K562 (cell line): ENCODE measurements at regions not wholly inside any gene's neighbourhood (a gene's known extent, or its start where the extent isn't known, plus 50 kb on each side); places are given as distances from the start of the nearest gene placed in this dataset.

ENCODE experiments used
- ATAC-seq: fragments of 200-7000 bp; cut with Tn5 transposase; 3 replicates; pipeline ENCODE4 v1.9.1; 2020; ENCODE audit warnings: moderate library complexity
- BruUV-seq: library from RNA; stranded (reverse); fragments of 400-500 nt; replicated peaks from 2 replicates; lab custom pipeline; 2021; lab: Mats Ljungman, UMichigan
- CTCF ChIA-PET: fragments of 300-600 bp; formaldehyde crosslinking; extraction: SDS; loops from one replicate; lab custom pipeline; 2021; ENCODE audit warnings: low intra/inter-chr PET ratio; lab: Yijun Ruan, JAX
- POLR2A ChIA-PET: fragments of 300-600, 350-650 bp; sonication (Branson Sonifier 250); formaldehyde crosslinking; extraction: SDS; loops from one replicate; lab custom pipeline; 2021; ENCODE audit warnings: antibody characterized with exemption, inconsistent platforms; lab: Yijun Ruan, JAX
- DNase-seq, 4 experiments: peaks; one replicate each; pipeline versions ENCODE4 v3.0.0 to v3.0.0-alpha.2; 2011 to 2018; ENCODE audit warnings: low spot score in 3 of 4, mixed read lengths in 3 of 4; ENCODE audit errors: extremely low read depth in 1 of 4
- FAIRE-seq: peaks from 2 replicates; lab custom pipeline; 2011; peaks lifted over from hg19 to GRCh38; lab: Jason Lieb, UNC
- H2AFZ ChIP-seq: 2 replicates; pipeline ENCODE4 v1.6.0; 2011; ENCODE audit warnings: low read depth, low read length, control low read depth, inconsistent platforms
- H3K27ac ChIP-seq: fragments of 200-600 bp; 3 replicates; pipeline ENCODE4 v1.8.0; 2011; ENCODE audit warnings: low read depth, mild to moderate bottlenecking, control low read depth, inconsistent platforms, low read length, moderate library complexity, mixed read lengths; ENCODE audit errors: extremely low read depth
- H3K27me3 ChIP-seq, 2 experiments: fragments of 300-600 bp in 1 of 2; 2 replicates in 1 of 2; 3 replicates in 1 of 2; pipeline versions ENCODE4 v1.6.0 to v1.8.0; 2011; ENCODE audit warnings: inconsistent platforms in 2 of 2, low read length in 2 of 2, mild to moderate bottlenecking in 1 of 2, mixed read lengths in 1 of 2, moderate library complexity in 1 of 2; ENCODE audit not compliant: control insufficient read depth in 2 of 2, insufficient read depth in 2 of 2
- H3K36me3 ChIP-seq: fragments of 300-600 bp; 3 replicates; pipeline ENCODE4 v1.8.0; 2011; ENCODE audit warnings: mild to moderate bottlenecking, low read length, inconsistent platforms; ENCODE audit not compliant: control insufficient read depth, insufficient read depth
- H3K4me1 ChIP-seq, 2 experiments: fragments of 200-600 bp in 1 of 2; replicated peaks in 1 of 2; 2 replicates in 1 of 2; 3 replicates in 1 of 2; pipeline versions ENCODE4 v1.5.1 to v1.8.0; 2011; ENCODE audit warnings: inconsistent platforms in 2 of 2, low read length in 2 of 2, mild to moderate bottlenecking in 1 of 2, mixed read lengths in 1 of 2, moderate library complexity in 1 of 2; ENCODE audit not compliant: control insufficient read depth in 2 of 2, insufficient read depth in 2 of 2
- H3K4me2 ChIP-seq: 2 replicates; pipeline ENCODE4 v1.6.1; 2011; ENCODE audit warnings: low read length, control low read depth, inconsistent platforms, mixed read lengths; ENCODE audit not compliant: insufficient read depth
- H3K4me3 ChIP-seq: fragments of 200-600 bp; sonication (generic), shearing (Covaris generic); 2 replicates; pipeline ENCODE4 v1.5.1; 2016; ENCODE audit warnings: control low read depth, inconsistent platforms
- H3K79me2 ChIP-seq: fragments of 200-600 bp; 3 replicates; pipeline ENCODE4 v1.8.0; 2011; ENCODE audit warnings: low read length, inconsistent platforms; ENCODE audit not compliant: control insufficient read depth, insufficient read depth
- H3K9ac ChIP-seq, 2 experiments: 2 replicates each; pipeline versions ENCODE4 v1.6.0 to v1.6.1; 2011; ENCODE audit warnings: low read depth in 2 of 2, low read length in 2 of 2, control low read depth in 1 of 2, inconsistent platforms in 1 of 2, mild to moderate bottlenecking in 1 of 2, mixed read lengths in 1 of 2; ENCODE audit not compliant: insufficient read depth in 1 of 2
- H3K9me1 ChIP-seq: one replicate; pipeline ENCODE4 v1.6.0; 2011; ENCODE audit warnings: inconsistent platforms, mild to moderate bottlenecking, low read length, moderate library complexity; ENCODE audit not compliant: control insufficient read depth, insufficient read depth
- H3K9me3 ChIP-seq: replicated peaks from 2 replicates; pipeline ENCODE4 v1.5.1; 2011; ENCODE audit warnings: low read depth, low read length, inconsistent platforms; ENCODE audit not compliant: control insufficient read depth, insufficient read depth
- H4K20me1 ChIP-seq: replicated peaks from 2 replicates; pipeline ENCODE4 v1.6.1; 2011; ENCODE audit warnings: low read length, inconsistent platforms, mixed read lengths; ENCODE audit not compliant: control insufficient read depth, insufficient read depth
- NFE2L1 ChIP-seq: fragments of 450-650 bp; IDR thresholded peaks from 2 replicates; pipeline ENCODE4 v1.6.1; 2016; ENCODE audit warnings: missing genetic modification characterization, low read depth, mild to moderate bottlenecking, missing compliant biosample characterization, moderate library complexity, borderline replicate concordance
- PPARD ChIP-seq: fragments of 250-450 bp; sonication (Bioruptor Pico); IDR thresholded peaks from 2 replicates; pipeline ENCODE4 v1.8.0; 2022; ENCODE audit warnings: inconsistent platforms, mild to moderate bottlenecking, moderate library complexity
- WGBS: fragments of 100-300 bp; shearing (Covaris generic); methylation state at CpG from one replicate; pipeline ENCODE4 v1.1.6; 2016; ENCODE audit warnings: low coverage, mixed read lengths; ENCODE audit not compliant: insufficient coverage; ENCODE audit errors: missing lambda C conversion rate; 5-methylcytosine and 5-hydroxymethylcytosine counted together
- in situ Hi-C: fragments of 300-500 bp; cut with MboI; formaldehyde crosslinking; loops from 4 replicates; pipeline ENCODE4 v1.15.0; 2018; ENCODE audit warnings: inconsistent platforms, mixed read lengths
- intact Hi-C: fragments of 100-400 bp; cut with micrococcal nuclease; formaldehyde crosslinking; loops from 2 replicates; pipeline ENCODE4 v1.14.2; 2022
- TF ChIP-seq, protein P1 (sequence below): fragments of 450-650 bp; IDR thresholded peaks from 2 replicates; pipeline ENCODE4 v1.6.1; 2016
- TF ChIP-seq, protein P2 (sequence below): fragments of 250-450 bp; sonication (Bioruptor Pico); IDR thresholded peaks from 2 replicates; pipeline ENCODE4 v1.4.0; 2020; ENCODE audit warnings: mild to moderate bottlenecking, moderate library complexity

DNA sequence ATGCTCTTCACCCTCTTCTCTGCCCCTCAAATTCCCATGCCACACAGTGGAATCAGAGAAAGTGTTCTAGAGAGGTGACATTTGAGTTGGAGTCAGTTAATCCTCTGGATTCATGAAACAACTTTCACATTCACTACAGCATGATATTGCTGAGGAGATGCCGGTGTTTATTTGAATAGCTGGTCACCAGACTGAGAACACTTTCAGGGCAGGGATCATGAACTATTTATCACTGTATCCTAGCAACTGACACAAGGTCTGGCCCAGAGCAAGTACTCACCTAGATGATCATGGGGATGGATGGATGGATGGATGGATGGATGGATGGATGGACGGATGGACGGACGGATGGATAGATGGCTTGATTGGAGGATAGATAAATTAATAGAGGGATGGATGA lies 116.7 kb upstream of the ZMIZ1 start:
- no peaks in the 10 kb centered on the region for H3K36me3 ChIP-seq
- 27% methylated on average over 4 of the region's 4 CpGs for WGBS
- no peaks in the 10 kb centered on the region for H3K79me2 ChIP-seq
- no peak overlapping the region for H3K27ac ChIP-seq
- ATAC-seq (no peak), DNase-seq (no peak), FAIRE-seq (no peak)
- TF ChIP-seq PPARD (CRISPR knock-in tag) (no peak), NFE2L1 (tag) (no peak)
- TF ChIP-seq, protein P1, sequence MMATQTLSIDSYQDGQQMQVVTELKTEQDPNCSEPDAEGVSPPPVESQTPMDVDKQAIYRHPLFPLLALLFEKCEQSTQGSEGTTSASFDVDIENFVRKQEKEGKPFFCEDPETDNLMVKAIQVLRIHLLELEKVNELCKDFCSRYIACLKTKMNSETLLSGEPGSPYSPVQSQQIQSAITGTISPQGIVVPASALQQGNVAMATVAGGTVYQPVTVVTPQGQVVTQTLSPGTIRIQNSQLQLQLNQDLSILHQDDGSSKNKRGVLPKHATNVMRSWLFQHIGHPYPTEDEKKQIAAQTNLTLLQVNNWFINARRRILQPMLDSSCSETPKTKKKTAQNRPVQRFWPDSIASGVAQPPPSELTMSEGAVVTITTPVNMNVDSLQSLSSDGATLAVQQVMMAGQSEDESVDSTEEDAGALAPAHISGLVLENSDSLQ, result peak; percentile 49
- TF ChIP-seq, protein P2, sequence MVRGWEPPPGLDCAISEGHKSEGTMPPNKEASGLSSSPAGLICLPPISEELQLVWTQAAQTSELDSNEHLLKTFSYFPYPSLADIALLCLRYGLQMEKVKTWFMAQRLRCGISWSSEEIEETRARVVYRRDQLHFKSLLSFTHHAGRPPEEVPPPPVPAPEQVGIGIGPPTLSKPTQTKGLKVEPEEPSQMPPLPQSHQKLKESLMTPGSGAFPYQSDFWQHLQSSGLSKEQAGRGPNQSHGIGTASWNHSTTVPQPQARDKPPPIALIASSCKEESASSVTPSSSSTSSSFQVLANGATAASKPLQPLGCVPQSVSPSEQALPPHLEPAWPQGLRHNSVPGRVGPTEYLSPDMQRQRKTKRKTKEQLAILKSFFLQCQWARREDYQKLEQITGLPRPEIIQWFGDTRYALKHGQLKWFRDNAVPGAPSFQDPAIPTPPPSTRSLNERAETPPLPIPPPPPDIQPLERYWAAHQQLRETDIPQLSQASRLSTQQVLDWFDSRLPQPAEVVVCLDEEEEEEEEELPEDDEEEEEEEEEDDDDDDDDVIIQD, result no peak
- no peaks in the 10 kb centered on the region for H3K9me1 ChIP-seq
- no TSS peak for BruUV-seq
- no peaks in the 10 kb centered on the region for H3K9me3 ChIP-seq
- no peak overlapping the region for H3K4me3 ChIP-seq
- POLR2A ChIA-PET, result interaction anchor here (0.6 to 1.8 kb wide), 5 partner anchors 9 to 237 kb away, joined by 3 to 6 read pairs (median 4); no protein-coding TSS in a partner anchor
- CTCF ChIA-PET, result no interaction called here
- no peak overlapping the region for H2AFZ ChIP-seq
- intact Hi-C loops, result no loop called here
- H3K9ac ChIP-seq, result no peak overlapping the region
- H3K27me3 ChIP-seq, result peaks cover 5 to 42% of the 10 kb centered on the region in 2 experiments; a peak in 4 of 5 replicates
- peaks cover 4 to 20% of the 10 kb centered on the region in 2 experiments; a peak in 4 of 5 replicates for H3K4me1 ChIP-seq
- H3K4me2 ChIP-seq, result no peak overlapping the region
- in situ Hi-C loops, result no loop called here
- H4K20me1 ChIP-seq, result no peaks in the 10 kb centered on the region
